22Rv1 (cell line): ENCODE measurements at regions not wholly inside any gene's neighbourhood (a gene's known extent, or its start where the extent isn't known, plus 50 kb on each side); places are given as distances from the start of the nearest gene placed in this dataset.

Experiments
- CTCF ChIP-seq: fragments of 450-650 bp; IDR thresholded peaks from 2 replicates; pipeline ENCODE4 v1.5.1; 2017; ENCODE audit warnings: mild to moderate bottlenecking
- ZFX ChIP-seq: fragments of 450-650 bp; IDR thresholded peaks from 2 replicates; pipeline ENCODE4 v1.6.1; 2017; ENCODE audit warnings: antibody characterized with exemption, borderline replicate concordance

DNA sequence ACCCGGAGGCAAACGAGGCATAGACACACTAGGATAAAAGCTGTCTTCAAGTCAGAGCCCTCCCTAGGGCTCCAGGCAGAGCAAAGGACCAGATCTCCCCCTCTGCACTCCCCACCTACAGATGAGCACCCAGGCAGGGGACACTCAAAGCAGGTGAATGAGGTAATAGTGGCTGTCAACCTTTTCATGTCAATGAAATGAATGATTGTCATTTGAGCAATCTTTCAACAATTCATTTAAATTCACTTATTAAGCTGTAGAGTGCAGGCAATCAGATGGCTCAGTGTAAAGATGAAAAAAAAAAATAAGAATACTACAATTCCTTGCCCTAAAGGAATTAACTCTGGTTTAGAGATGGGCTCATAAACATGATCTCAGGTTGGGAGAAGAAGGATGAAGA is 427.8 kb upstream of the ISX start:
- TF ChIP-seq CTCF (no peak), ZFX (no peak)
